ENCODE measurements at regions not wholly inside any gene's neighbourhood (a gene's known extent, or its start where the extent isn't known, plus 50 kb on each side); places are given as distances from the start of the nearest gene placed in this dataset.

DNA sequence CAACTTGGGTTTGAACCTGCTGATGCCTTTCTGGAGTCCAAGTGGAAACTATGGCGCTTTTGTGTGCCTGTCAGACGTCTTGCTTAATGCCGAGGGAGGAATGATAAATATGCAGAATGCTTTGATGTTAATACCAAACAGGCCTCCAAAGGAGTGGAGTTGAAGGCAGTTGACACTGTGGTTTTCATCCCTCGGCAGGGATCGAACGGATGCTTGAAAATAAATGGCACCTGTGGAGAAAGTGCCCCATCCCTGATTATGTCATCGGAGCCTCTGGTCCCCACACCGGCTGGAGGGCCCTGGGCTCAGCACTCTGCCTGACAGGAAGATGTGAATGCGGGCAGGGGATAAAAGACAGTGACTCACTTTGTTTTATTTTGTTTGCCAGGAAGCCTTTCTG lies 148.7 kb upstream of the GPR26 start:
- TF ChIP-seq, protein P1, sequence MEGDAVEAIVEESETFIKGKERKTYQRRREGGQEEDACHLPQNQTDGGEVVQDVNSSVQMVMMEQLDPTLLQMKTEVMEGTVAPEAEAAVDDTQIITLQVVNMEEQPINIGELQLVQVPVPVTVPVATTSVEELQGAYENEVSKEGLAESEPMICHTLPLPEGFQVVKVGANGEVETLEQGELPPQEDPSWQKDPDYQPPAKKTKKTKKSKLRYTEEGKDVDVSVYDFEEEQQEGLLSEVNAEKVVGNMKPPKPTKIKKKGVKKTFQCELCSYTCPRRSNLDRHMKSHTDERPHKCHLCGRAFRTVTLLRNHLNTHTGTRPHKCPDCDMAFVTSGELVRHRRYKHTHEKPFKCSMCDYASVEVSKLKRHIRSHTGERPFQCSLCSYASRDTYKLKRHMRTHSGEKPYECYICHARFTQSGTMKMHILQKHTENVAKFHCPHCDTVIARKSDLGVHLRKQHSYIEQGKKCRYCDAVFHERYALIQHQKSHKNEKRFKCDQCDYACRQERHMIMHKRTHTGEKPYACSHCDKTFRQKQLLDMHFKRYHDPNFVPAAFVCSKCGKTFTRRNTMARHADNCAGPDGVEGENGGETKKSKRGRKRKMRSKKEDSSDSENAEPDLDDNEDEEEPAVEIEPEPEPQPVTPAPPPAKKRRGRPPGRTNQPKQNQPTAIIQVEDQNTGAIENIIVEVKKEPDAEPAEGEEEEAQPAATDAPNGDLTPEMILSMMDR (IDR thresholded peaks at IDR 0.05; ENCODE audit: low read depth, low read length, missing control alignments): no peak
- no peak for DNase-seq (ENCODE audit: extremely low read depth, low read depth)
- no peak overlapping the region for H3K4me3 ChIP-seq (replicated peaks; ENCODE audit: low read depth, low read length)

DNA sequence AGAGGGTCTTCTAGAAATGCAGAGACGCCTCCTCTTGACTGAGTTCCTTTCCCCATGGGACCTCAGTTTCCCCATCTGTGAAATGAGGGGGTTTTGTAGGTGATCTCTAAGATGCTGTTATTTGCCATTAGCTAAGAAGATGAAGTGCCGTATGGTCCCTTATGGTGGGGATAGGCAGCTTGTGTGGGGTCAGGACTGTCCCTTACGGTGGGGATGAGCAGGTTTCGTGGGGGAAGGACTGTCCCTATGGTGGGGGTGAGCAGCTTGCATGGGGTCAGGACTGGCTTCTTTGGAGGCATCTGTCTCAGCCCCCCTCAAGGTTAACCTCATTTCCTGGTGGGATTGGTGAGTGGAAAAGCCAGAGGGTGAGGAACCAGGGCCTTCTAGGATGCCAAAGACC lies 148.3 kb upstream of the GPR26 start:
- no peak for DNase-seq (ENCODE audit: extremely low read depth, low read depth)
- TF ChIP-seq, protein P1 (IDR thresholded peaks at IDR 0.05; ENCODE audit: low read depth, low read length, missing control alignments): no peak
- H3K4me3 ChIP-seq (replicated peaks; ENCODE audit: low read depth, low read length): no peak overlapping the region

DNA sequence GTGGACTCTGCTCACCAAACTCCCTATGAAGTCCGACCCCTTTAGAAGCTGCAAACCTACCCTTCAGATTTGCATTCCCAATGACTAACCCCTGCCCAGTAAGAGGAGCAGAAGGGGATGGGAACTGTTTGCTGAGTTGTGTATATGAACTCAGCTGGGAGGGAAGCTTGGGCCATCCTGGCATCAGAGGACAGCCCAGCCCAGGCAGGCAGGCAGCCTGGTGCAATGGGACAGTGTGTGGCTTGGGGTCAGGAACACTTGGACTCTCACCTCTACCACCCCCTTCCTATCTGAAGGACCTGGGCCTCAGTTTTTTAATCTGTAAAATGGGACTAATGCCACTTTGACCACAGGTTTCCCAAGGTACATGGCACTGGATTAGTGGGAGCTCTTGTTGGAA lies 147.4 kb upstream of the GPR26 start:
- TF ChIP-seq, protein P1 (IDR thresholded peaks at IDR 0.05; ENCODE audit: low read depth, low read length, missing control alignments): no peak
- no peak overlapping the region for H3K4me3 ChIP-seq (replicated peaks; ENCODE audit: low read depth, low read length)
- no peak for DNase-seq (ENCODE audit: extremely low read depth, low read depth)

DNA sequence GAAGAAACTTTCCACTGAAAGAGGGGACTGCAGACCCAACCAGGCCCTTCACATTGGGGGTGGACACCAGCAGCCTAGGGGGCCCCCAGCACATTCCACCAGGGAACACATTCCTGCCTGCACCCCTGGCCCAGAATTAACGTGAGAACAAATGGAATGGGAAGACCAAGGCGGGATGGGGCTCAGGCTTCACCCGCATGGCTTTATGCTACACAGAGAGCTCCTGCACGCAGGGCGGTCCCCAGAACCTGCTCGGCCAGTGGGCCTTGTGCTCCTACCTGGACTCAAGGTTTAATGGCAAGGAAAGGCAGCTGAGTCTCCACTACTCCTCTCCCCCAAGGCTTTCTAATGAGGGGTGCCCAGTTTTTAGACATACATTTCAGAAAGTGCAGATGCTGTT lies 146.3 kb upstream of the GPR26 start:
- TF ChIP-seq, protein P1 (IDR thresholded peaks at IDR 0.05; ENCODE audit: low read depth, low read length, missing control alignments): no peak
- no peak for DNase-seq (ENCODE audit: extremely low read depth, low read depth)
- no peak overlapping the region for H3K4me3 ChIP-seq (replicated peaks; ENCODE audit: low read depth, low read length)

DNA sequence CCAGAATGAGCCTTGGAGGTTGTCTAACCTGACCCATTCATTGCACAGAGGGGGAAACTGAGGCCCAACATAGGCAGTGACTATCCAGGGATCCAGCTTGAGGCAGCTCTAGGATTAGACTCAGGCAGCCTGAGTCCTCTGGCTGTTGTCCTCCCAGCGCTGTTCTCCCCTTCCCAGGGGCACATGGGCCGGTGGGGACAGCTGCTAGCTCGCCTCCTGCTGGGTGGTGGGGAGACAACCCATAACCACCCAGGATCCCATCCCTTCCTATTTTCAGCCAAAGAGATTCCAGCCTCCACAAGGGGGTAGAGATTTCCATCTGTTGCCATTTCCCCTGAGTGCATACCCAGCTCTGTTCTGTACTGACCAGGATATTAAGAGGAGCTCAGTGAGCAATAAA lies 145.1 kb upstream of the GPR26 start:
- TF ChIP-seq, protein P1 (IDR thresholded peaks at IDR 0.05; ENCODE audit: low read depth, low read length, missing control alignments): no peak
- no peak for DNase-seq (ENCODE audit: extremely low read depth, low read depth)
- H3K4me3 ChIP-seq (replicated peaks; ENCODE audit: low read depth, low read length): no peak overlapping the region

DNA sequence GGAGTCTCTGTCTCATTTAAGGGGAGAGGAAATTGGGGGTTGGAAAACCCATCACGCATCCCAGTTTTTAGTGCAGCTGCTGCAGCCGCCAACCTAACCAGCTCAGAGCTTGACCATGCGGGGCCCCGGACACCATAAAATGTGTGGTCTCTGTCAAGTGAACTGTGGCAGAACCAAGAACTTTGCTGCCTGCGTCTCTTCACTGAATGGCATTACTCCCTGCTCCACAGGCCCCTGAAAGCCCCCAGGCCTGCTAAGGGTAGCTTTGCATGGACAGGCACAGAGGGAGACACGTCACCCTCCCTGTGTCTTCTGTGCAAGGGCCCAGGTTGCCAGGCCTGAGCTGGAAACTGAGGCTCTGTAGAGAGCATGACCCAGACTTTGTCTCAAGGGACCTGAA lies 144.6 kb upstream of the GPR26 start:
- TF ChIP-seq, protein P1 (IDR thresholded peaks at IDR 0.05; ENCODE audit: low read depth, low read length, missing control alignments): no peak
- DNase-seq (ENCODE audit: extremely low read depth, low read depth): no peak
- no peak overlapping the region for H3K4me3 ChIP-seq (replicated peaks; ENCODE audit: low read depth, low read length)

DNA sequence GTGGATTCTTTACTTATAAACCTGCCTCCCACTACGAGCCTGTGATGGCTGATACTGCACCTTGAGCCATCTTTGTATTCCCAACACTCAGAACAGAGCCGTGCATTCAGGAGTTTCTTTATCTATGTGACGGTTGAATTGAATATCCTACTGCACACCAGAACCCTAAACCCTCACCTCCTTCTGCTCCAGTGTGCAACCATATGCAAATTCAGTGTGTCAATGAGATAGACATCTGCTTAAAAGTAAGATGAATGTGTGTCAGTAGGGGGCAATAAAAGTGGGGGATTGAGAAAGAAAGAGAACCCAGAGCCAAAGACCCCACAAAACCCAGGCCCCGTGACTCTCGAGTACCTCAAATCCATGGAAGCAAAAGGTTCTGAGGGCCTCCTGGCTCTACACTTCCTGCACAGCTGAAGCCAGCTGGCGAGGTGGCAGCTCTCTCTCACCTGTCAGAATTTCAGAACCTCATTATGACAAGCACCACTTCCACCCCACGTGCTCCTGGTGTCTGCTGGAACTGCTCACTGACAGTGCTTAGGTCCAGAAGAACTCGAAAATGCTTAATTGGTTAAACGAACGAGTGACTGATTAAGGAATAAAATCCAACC lies 143.3 kb upstream of the GPR26 start:
- no peak for DNase-seq (ENCODE audit: extremely low read depth, low read depth)
- H3K4me3 ChIP-seq (replicated peaks; ENCODE audit: low read depth, low read length): no peak overlapping the region
- TF ChIP-seq, protein P1 (IDR thresholded peaks at IDR 0.05; ENCODE audit: low read depth, low read length, missing control alignments): no peak

Measured in HFF-Myc (cell line).